ENCODE measurements at regions not wholly inside any gene's neighbourhood (a gene's known extent, or its start where the extent isn't known, plus 50 kb on each side); places are given as distances from the start of the nearest gene placed in this dataset.
"Not testable (repeated sequence)": the region's sequence is repeated elsewhere in the genome, so short reads cannot be mapped to it uniquely, and the experiment has no call there.

GRCh38 chr15:81921163-81921562 lies 124.7 kb downstream of the MEX3B start:
- Mint-ChIP-seq H3K4me1 (ENCODE audit: low read depth, unreplicated experiment) (peaks cover under 1% of the 10 kb centered on the region), H3K9me3 (ENCODE audit: unreplicated experiment) (peaks cover 20% of the 10 kb centered on the region), H3K4me3 (ENCODE audit: unreplicated experiment) (no peak overlapping the region), H3K36me3 (ENCODE audit: unreplicated experiment) (peaks cover 46% of the 10 kb centered on the region), H3K27me3 (ENCODE audit: unreplicated experiment) (peaks cover 7% of the 10 kb centered on the region), H3K27ac (ENCODE audit: unreplicated experiment) (no peak overlapping the region)
- TF ChIP-seq CTCF (IDR thresholded peaks at IDR 0.05; ENCODE audit: partially characterized antibody, unreplicated experiment) = no peak
- DNase-seq = no peak

DNA sequence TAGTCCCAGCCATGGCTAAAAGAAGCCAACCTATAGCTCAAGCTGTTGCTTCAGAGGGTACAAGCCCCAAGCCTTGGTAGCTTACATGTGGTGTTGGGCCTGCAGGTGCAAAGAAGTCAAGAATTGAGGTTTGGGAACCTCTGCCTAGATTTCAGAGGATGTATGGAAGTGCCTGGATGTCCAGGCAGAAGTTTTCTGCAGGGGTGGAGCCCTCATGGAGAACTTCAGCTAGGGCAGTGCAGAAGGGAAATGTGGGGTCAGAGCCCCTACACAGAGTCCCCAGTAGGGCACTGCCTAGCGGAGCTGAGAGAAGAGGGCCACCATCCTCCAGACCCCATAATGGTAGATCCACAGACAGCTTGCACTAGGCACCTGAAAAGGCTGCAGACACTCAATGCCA lies 127.1 kb downstream of the MEX3B start:
- Mint-ChIP-seq H3K4me1 (ENCODE audit: low read depth, unreplicated experiment) (peaks cover 24% of the 10 kb centered on the region), H3K36me3 (ENCODE audit: unreplicated experiment) (peaks cover 41% of the 10 kb centered on the region), H3K9me3 (ENCODE audit: unreplicated experiment) (peaks cover 29% of the 10 kb centered on the region), H3K27me3 (ENCODE audit: unreplicated experiment) (peaks cover 15% of the 10 kb centered on the region)
- not testable (repeated sequence) for H3K4me3 Mint-ChIP-seq (ENCODE audit: unreplicated experiment); H3K27ac Mint-ChIP-seq (ENCODE audit: unreplicated experiment); DNase-seq

GRCh38 chr15:81916451-81916850 lies 129.4 kb downstream of the MEX3B start:
- Mint-ChIP-seq H3K36me3 (ENCODE audit: unreplicated experiment) (peaks cover 39% of the 10 kb centered on the region), H3K27me3 (ENCODE audit: unreplicated experiment) (peaks cover 15% of the 10 kb centered on the region)
- no peak for TF ChIP-seq CTCF (IDR thresholded peaks at IDR 0.05; ENCODE audit: partially characterized antibody, unreplicated experiment)

GRCh38 chr15:81915990-81916389 lies 129.8 kb downstream of the MEX3B start:
- DNase-seq = no peak
- Mint-ChIP-seq H3K4me1 (ENCODE audit: low read depth, unreplicated experiment) (peaks cover 39% of the 10 kb centered on the region), H3K27ac (ENCODE audit: unreplicated experiment) (peak overlapping the region; percentile 96), H3K4me3 (ENCODE audit: unreplicated experiment) (peak overlapping the region; percentile 20), H3K27me3 (ENCODE audit: unreplicated experiment) (peaks cover 15% of the 10 kb centered on the region), H3K9me3 (ENCODE audit: unreplicated experiment) (peaks cover 28% of the 10 kb centered on the region), H3K36me3 (ENCODE audit: unreplicated experiment) (peaks cover 34% of the 10 kb centered on the region)
- TF ChIP-seq CTCF (IDR thresholded peaks at IDR 0.05; ENCODE audit: partially characterized antibody, unreplicated experiment) = no peak

More at GRCh38 chr15:81916451-81916850, 129.4 kb downstream of the MEX3B start:
- Mint-ChIP-seq H3K4me1 (ENCODE audit: low read depth, unreplicated experiment) (peaks cover 39% of the 10 kb centered on the region), H3K4me3 (ENCODE audit: unreplicated experiment) (no peak overlapping the region), H3K27ac (ENCODE audit: unreplicated experiment) (no peak overlapping the region), H3K9me3 (ENCODE audit: unreplicated experiment) (peaks cover 28% of the 10 kb centered on the region)
- no peak for DNase-seq

- DNase-seq = peak; percentile 97
- Mint-ChIP-seq H3K4me3 (ENCODE audit: unreplicated experiment) (peak overlapping the region; percentile 53), H3K4me1 (ENCODE audit: low read depth, unreplicated experiment) (peaks cover 39% of the 10 kb centered on the region), H3K27ac (ENCODE audit: unreplicated experiment) (peak overlapping the region; percentile 96), H3K27me3 (ENCODE audit: unreplicated experiment) (peaks cover 15% of the 10 kb centered on the region), H3K36me3 (ENCODE audit: unreplicated experiment) (peaks cover 22% of the 10 kb centered on the region), H3K9me3 (ENCODE audit: unreplicated experiment) (peaks cover 21% of the 10 kb centered on the region)
- TF ChIP-seq CTCF (IDR thresholded peaks at IDR 0.05; ENCODE audit: partially characterized antibody, unreplicated experiment) = no peak
These were observed 131.0 kb downstream of the MEX3B start for GRCh38 chr15:81914734-81915256.

Data from glutamatergic neuron (in vitro differentiated cells).